PC-9 (cell line): ENCODE measurements at regions not wholly inside any gene's neighbourhood (a gene's known extent, or its start where the extent isn't known, plus 50 kb on each side); places are given as distances from the start of the nearest gene placed in this dataset.

Experiments used
- CTCF ChIP-seq: fragments of 200-600 bp; sonication (generic); conservative IDR thresholded peaks from 2 replicates; pipeline ENCODE4 v1.6.1; 2017; ENCODE audit warnings: mixed run types, antibody characterized with exemption, mild to moderate bottlenecking, moderate library complexity
- EZH2 ChIP-seq: fragments of 200-600 bp; sonication (generic); IDR thresholded peaks from 2 replicates; pipeline ENCODE4 v1.8.0; 2017; ENCODE audit warnings: antibody characterized with exemption, low read depth

GRCh38 chr11:90323289-90323688 lies 100.4 kb upstream of the CHORDC1 start:
- no peak for TF ChIP-seq CTCF
- no peak for TF ChIP-seq EZH2
